HepG2 (cell line): ENCODE measurements at regions not wholly inside any gene's neighbourhood (a gene's known extent, or its start where the extent isn't known, plus 50 kb on each side); places are given as distances from the start of the nearest gene placed in this dataset.

ENCODE experiments used
- HDAC1 ChIP-seq: sonication (generic); formaldehyde crosslinking; IDR thresholded peaks from 2 replicates; pipeline ENCODE4 v1.5.1; 2020; ENCODE audit warnings: mild to moderate bottlenecking, missing genetic modification reagents
- NFYC ChIP-seq: IDR thresholded peaks from 2 replicates; pipeline ENCODE4 v1.6.1; 2016; ENCODE audit warnings: missing genetic modification reagents, missing compliant biosample characterization
- PHB2 ChIP-seq: fragments of 450-650 bp; IDR thresholded peaks from 2 replicates; pipeline ENCODE4 v1.6.1; 2018; ENCODE audit not compliant: partially characterized antibody
- ZNF20 ChIP-seq: sonication (generic); formaldehyde crosslinking; IDR thresholded peaks from 2 replicates; pipeline ENCODE4 v1.4.0; 2020; ENCODE audit warnings: mild to moderate bottlenecking, moderate library complexity, missing genetic modification reagents
- ZNF276 ChIP-seq: sonication (generic); formaldehyde crosslinking; IDR thresholded peaks from 2 replicates; pipeline ENCODE4 v1.4.0; 2020; ENCODE audit warnings: mild to moderate bottlenecking, low read depth, missing genetic modification reagents
- ZNF367 ChIP-seq: sonication (generic); formaldehyde crosslinking; IDR thresholded peaks from 2 replicates; pipeline ENCODE4 v1.4.0; 2020; ENCODE audit warnings: missing genetic modification reagents, borderline replicate concordance
- ZNF484 ChIP-seq: sonication (generic); formaldehyde crosslinking; IDR thresholded peaks from 2 replicates; pipeline ENCODE4 v1.5.1; 2020; ENCODE audit warnings: mild to moderate bottlenecking, low read depth, missing genetic modification reagents, borderline replicate concordance
- TF ChIP-seq, protein P1 (sequence below): sonication (generic); formaldehyde crosslinking; IDR thresholded peaks from 2 replicates; pipeline ENCODE4 v1.4.0; 2020; ENCODE audit warnings: missing genetic modification reagents
- TF ChIP-seq, protein P2 (sequence below): sonication (generic); formaldehyde crosslinking; IDR thresholded peaks from 2 replicates; pipeline ENCODE4 v1.5.1; 2020; ENCODE audit warnings: mild to moderate bottlenecking, missing genetic modification reagents

- TF ChIP-seq ZNF484 (CRISPR knock-in tag) (no peak), NFYC (CRISPR knock-in tag) (no peak), HDAC1 (no peak), ZNF367 (CRISPR knock-in tag) (no peak), PHB2 (no peak), ZNF20 (CRISPR knock-in tag) (no peak), ZNF276 (CRISPR knock-in tag) (no peak)
- TF ChIP-seq, protein P1, sequence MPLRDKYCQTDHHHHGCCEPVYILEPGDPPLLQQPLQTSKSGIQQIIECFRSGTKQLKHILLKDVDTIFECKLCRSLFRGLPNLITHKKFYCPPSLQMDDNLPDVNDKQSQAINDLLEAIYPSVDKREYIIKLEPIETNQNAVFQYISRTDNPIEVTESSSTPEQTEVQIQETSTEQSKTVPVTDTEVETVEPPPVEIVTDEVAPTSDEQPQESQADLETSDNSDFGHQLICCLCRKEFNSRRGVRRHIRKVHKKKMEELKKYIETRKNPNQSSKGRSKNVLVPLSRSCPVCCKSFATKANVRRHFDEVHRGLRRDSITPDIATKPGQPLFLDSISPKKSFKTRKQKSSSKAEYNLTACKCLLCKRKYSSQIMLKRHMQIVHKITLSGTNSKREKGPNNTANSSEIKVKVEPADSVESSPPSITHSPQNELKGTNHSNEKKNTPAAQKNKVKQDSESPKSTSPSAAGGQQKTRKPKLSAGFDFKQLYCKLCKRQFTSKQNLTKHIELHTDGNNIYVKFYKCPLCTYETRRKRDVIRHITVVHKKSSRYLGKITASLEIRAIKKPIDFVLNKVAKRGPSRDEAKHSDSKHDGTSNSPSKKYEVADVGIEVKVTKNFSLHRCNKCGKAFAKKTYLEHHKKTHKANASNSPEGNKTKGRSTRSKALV (CRISPR knock-in tag): no peak
- TF ChIP-seq, protein P2, sequence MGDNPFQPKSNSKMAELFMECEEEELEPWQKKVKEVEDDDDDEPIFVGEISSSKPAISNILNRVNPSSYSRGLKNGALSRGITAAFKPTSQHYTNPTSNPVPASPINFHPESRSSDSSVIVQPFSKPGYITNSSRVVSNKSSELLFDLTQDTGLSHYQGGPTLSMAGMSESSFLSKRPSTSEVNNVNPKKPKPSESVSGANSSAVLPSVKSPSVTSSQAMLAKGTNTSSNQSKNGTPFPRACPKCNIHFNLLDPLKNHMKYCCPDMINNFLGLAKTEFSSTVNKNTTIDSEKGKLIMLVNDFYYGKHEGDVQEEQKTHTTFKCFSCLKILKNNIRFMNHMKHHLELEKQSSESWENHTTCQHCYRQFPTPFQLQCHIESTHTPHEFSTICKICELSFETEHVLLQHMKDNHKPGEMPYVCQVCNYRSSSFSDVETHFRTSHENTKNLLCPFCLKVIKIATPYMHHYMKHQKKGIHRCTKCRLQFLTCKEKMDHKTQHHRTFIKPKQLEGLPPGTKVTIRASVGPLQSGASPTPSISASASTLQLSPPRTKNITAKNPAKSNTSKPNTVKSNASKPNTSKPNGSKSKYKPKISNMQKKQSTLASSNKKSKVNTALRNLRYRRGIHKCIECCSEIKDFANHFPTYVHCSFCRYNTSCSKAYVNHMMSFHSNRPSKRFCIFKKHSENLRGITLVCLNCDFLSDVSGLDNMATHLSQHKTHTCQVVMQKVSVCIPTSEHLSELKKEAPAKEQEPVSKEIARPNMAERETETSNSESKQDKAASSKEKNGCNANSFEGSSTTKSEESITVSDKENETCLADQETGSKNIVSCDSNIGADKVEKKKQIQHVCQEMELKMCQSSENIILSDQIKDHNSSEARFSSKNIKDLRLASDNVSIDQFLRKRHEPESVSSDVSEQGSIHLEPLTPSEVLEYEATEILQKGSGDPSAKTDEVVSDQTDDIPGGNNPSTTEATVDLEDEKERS (CRISPR knock-in tag): no peak
- TF ChIP-seq, all 625 proteins: peak for 0
These were observed 1202.9 kb downstream of the NCAM2 start (continued) for GRCh38 chr21:22201126-22201525.
